Left forelimb (tissue), 1 donor: ENCODE measurements at regions not wholly inside any gene's neighbourhood (a gene's known extent, or its start where the extent isn't known, plus 50 kb on each side); places are given as distances from the start of the nearest gene placed in this dataset.

Experiments used
- DNase-seq: peaks from one replicate; pipeline ENCODE4 v3.0.0-alpha.2; 2018; ENCODE audit warnings: low spot score

- DNase-seq: no peak
These were observed 190.8 kb upstream of the HNRNPA3 start for GRCh38 chr2:177021706-177022343.

- DNase-seq: no peak
These were observed 187.8 kb upstream of the HNRNPA3 start for GRCh38 chr2:177024765-177025164.

- DNase-seq: no peak
These were observed 186.3 kb upstream of the HNRNPA3 start for GRCh38 chr2:177026253-177026652.

GRCh38 chr2:177026956-177027355, 185.6 kb upstream of the HNRNPA3 start:
- no peak for DNase-seq

GRCh38 chr2:177028296-177028695, 184.3 kb upstream of the HNRNPA3 start:
- no peak for DNase-seq

- DNase-seq: no peak
These were observed 183.5 kb upstream of the HNRNPA3 start for GRCh38 chr2:177029075-177029474.

GRCh38 chr2:177029501-177029900, 183.1 kb upstream of the HNRNPA3 start:
- no peak for DNase-seq

- DNase-seq: no peak
These were observed 182.7 kb upstream of the HNRNPA3 start for GRCh38 chr2:177029901-177030300.

- no peak for DNase-seq
These were observed 182.0 kb upstream of the HNRNPA3 start for GRCh38 chr2:177030451-177031105.

- DNase-seq: no peak
These were observed 181.0 kb upstream of the HNRNPA3 start for GRCh38 chr2:177031438-177032180.

- no peak for DNase-seq
These were observed 175.8 kb upstream of the HNRNPA3 start for GRCh38 chr2:177036747-177037146.

- no peak for DNase-seq
These were observed 175.0 kb upstream of the HNRNPA3 start for GRCh38 chr2:177037569-177037968.

- DNase-seq: no peak
These were observed 173.7 kb upstream of the HNRNPA3 start for GRCh38 chr2:177038787-177039484.

- no peak for DNase-seq
These were observed 170.3 kb upstream of the HNRNPA3 start for GRCh38 chr2:177042311-177042710.

GRCh38 chr2:177044671-177045070, 167.9 kb upstream of the HNRNPA3 start:
- DNase-seq: no peak

GRCh38 chr2:177048981-177049380, 163.6 kb upstream of the HNRNPA3 start:
- DNase-seq: no peak

GRCh38 chr2:177051278-177051677, 161.3 kb upstream of the HNRNPA3 start:
- DNase-seq: no peak

- no peak for DNase-seq
These were observed 160.1 kb upstream of the HNRNPA3 start for GRCh38 chr2:177052471-177052870.

GRCh38 chr2:177053038-177053437, 159.6 kb upstream of the HNRNPA3 start:
- no peak for DNase-seq

- DNase-seq: no peak
These were observed 158.9 kb upstream of the HNRNPA3 start for GRCh38 chr2:177053716-177054115.

- DNase-seq: no peak
These were observed 156.1 kb upstream of the HNRNPA3 start for GRCh38 chr2:177056481-177056929.

- DNase-seq: no peak
These were observed 153.8 kb upstream of the HNRNPA3 start for GRCh38 chr2:177058747-177059146.

GRCh38 chr2:177059293-177059692, 153.3 kb upstream of the HNRNPA3 start:
- DNase-seq: no peak
